Right forelimb (tissue), 1 donor: ENCODE measurements at regions not wholly inside any gene's neighbourhood (a gene's known extent, or its start where the extent isn't known, plus 50 kb on each side); places are given as distances from the start of the nearest gene placed in this dataset.

ENCODE experiments used
- DNase-seq: peaks from one replicate; pipeline ENCODE4 v3.0.0-alpha.2; 2018

- no peak for DNase-seq
Measured at GRCh38 chr13:31930490-31930889, 101.1 kb upstream of the FRY start.

GRCh38 chr13:31930901-31931522 is 100.6 kb upstream of the FRY start:
- no peak for DNase-seq

DNA sequence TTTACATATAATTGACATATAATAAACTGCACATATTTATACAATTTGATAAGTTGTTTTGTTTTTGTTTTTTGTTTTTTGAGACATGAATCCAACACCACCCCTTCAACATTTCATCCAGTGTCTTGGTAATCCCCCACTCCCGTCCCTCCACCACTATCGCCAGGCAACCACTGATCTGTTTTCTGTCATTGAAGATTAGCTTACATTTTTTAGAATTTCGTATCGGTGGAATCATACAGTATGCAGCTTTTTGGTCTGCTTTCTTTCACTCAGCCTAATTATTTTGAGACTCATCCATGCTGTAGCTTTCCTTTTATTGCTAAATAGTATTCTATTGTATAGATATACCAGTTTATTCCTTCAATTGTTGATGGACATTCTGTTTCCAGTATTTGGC is 94.1 kb upstream of the FRY start:
- no peak for DNase-seq

- no peak for DNase-seq
Measured at GRCh38 chr13:31940076-31940475, 91.5 kb upstream of the FRY start.

DNA sequence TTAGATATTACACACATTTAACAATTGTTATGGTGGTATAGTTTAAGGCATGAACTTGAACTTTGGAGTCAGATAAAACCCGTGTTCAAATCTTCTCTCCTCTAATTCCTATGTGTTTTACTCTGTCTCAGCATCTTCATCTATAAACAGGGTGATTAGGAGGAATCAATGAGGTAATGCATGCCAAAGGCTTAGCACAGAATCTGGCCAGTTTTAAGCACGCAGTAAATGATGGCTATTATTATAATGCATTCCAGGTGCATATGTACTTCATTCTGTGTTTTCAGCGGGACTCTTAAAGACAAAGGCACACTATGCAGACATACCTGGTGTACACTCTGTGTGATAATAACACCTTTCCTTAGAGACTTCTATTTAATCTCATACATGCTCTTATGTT is 88.0 kb upstream of the FRY start:
- DNase-seq = no peak

GRCh38 chr13:31944262-31945160 is 87.1 kb upstream of the FRY start:
- DNase-seq = no peak

GRCh38 chr13:31945202-31945961 is 86.2 kb upstream of the FRY start:
- peak; percentile 75 for DNase-seq

DNA sequence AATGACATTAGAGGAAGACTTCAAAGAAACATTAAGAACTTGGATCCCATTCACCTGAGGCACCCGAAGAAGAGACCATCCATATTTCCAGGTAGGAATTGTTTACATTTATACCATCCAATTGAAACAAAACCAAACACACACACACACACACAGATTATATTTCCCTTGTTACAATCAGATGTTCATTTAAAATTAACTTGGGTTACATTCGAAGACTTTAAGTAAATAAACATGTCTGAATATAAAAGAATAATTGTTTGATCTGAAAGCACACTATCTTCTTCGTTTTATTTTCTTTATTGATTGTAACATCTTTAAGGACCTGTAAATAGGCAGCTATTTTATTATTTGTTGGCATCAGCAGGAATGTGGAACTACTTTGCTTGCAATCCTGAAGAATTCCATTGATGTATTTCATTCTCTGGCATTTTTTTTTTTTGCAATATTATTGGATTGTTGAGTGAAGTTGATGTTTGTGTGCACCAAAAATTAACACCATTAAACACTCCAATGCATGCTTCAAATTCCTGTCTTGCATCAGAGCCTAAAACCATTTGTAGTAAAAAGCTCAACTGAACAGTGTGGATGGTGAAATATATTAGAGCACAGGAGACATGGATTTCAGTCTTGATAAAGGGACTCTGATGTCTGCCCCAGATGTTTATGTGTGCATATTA is 85.3 kb upstream of the FRY start:
- DNase-seq = no peak

DNA sequence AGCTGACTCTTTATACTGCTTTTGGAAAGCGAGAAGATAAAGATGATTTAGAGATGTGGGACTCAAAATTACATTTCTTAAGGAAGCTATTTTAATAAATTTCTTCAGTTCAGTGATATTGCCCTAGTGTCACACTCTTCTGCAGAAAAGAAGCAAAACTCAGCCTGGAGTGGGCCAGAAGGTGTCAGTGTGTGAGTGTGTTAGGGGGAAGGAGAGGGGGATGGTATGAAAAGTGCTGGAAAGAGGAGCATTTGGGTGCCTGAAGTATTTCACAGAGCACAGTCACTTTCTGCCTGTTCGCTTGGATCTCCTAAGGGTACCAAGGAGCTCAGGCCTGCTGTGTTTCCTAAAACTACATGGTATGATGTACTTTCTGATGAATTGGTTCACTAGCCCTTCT is 84.5 kb upstream of the FRY start:
- DNase-seq = no peak

DNA sequence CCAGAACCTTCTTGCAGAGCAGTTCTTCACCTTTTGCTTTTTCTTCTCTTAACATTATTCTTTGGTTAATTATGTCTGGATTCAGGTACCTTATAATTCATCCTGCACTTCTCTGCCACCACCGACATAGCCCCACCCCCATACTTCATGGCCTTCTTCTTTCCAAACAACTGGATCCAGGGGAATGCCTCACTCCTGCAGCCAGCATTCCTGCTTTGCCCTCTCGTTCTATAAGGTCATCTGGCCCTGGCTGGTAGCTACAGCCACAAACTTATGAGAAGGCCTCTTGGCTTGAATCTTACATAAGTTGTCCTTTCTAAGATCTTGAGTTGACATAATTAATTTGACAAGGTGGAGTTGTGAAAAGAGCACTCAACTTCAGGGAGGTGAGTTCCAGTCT is 84.1 kb upstream of the FRY start:
- no peak for DNase-seq

DNA sequence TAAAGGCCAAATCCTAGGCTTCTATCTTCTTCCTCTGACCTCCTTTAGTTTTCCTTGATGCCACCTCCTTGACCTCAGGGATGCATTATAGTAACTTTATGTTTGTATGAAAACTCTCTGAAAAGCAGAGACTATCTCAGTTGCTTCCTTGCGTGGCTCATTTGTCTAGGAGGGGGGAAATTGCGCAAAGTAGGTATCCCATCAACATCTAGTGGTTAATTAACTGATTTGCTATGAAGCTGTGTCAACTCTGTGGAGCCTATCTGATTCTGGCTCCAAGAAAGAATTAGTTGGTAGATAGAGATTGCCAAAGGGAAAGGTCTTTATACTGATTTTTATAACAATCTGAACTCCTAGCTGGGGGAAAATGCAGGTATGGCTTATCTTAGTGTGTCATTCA is 82.1 kb upstream of the FRY start:
- DNase-seq = no peak

DNA sequence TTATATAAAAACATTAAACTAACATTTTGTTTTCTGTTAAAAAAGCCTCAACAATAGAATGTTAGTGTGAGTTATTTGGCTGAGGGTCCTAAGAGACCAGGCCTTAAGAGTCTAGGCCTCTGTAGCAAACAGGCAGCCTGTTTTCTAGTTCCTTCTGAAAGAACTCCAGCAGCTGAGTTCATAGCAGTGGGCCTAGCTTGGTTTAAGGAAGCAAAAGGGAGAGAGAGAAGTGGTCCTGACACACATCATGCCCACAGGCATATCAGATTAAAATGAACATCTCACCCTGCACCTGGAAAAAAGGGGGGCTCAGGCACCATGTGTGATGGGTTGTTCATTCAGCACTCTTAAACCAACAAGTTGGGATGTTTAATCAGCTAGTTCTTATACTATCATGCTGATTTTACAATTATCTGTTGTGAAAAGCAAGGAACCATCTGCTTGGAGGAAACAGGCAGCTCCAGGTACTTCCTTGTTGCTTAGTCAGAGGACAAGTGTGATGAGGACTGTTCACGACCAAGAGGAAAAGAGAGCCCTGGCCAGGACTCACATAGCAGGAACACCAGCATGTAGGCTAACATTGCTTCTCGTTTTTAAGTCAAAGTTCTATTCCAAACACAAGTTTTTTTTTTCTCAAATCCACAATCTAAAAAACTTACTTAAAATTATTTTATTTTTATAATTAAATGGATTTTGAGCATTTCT is 81.3 kb upstream of the FRY start:
- DNase-seq = no peak

DNA sequence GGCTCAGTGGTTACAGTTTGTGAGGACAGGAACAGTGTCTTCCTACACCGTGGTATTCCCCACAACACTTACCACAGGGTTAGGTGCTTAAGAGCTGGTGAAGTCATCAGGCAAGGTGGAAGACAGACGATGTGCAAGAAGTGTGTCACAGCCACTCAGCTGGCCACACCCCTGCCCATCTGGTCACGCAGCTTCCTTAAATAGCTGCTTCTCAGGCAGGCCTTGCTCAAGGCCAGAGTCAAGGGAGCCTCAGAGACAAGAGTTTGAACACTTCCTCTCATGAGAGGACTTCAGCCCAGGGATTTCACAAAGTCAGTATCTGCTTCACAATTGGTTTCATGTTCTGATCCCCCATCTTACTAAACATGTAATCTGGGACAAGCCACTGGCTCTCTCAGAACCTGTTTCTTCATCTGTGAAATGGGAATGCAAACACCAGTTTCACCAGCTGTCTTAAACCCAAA is 80.3 kb upstream of the FRY start:
- no peak for DNase-seq

DNA sequence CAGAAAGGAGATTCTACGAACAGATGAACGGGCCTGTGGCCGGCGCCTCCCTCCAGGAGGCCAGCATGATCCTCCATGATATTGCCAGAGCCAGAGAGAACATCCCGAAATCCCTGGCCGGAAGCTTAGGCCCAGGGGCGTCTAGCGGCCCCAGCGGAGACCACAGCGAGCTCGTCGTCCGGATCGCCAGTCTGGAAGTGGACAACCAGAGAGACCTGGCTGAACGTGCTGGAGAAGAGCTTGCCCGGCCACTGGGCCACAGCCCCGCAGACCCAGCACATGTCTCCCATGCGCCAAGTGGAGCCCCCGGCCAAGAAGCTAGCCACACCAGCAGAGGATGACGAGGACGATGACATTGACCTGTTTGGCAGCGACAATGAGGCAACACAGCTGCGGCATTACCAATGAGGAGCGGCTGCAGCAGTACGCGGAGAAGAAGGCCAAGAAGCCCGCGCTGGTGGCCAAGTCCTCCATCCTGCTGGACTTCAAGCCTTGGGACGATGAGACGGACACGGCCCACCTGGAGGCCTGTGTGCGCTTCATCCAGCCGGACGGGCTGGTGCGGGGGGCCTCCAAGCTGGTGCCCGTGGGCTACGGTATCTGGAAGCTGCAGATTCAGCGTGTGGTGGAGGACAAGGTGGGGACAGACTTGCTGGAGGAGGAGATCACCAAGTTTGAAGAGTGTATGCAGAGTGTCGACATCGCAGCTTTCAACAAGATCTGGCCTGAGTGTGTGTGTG is 78.8 kb upstream of the FRY start:
- DNase-seq = no peak

- DNase-seq = no peak
Measured at GRCh38 chr13:31955101-31955500, 76.5 kb upstream of the FRY start.

DNA sequence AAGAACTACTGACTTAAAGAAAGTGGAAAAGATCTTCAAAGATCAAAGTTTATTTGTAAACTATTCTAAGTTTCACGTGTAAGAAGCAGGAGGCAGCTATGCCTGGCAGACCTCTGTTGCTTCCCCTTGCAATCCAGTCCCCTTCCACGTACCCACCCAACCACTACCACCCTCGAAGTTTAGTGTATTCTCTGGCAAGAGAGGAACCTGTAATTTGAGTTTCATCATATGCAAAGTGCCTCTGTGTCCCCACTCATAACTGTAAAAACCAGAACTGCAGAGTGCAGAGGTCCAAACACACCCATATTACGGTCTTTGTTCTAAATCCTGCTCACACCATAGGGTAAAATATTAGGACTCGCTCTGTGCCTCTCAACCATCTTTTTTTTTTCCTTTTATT is 75.8 kb upstream of the FRY start:
- no peak for DNase-seq

DNA sequence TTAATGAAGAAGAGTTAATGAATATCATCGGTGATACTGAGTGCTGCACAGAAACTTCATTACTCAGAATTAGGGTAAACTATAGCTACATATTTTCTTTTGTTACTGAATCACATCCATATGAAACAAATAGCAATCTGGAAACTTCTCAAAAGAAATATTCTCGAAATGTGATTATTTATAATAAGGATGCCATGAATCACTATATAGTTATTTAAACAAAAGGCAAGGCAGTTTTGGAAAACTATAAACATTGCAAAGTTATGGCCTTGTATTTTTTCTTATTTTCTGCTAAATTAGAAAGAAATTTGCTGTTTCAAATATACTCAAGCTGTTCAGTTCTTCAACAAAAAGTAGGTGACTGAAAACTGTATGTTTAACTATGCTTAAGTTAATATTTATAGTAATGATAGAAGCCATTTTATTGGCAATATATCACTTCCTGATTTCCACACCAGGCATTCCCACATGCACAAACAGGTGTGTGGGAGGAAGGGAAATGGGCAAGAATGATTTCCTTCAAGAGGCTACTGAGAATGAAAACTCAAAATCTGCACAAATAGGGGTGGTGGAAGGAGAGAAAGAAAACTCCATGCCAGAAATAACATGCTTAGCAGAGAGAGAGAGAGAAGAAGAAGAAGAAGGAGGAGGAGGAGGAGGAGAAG is 74.5 kb upstream of the FRY start:
- no peak for DNase-seq

DNA sequence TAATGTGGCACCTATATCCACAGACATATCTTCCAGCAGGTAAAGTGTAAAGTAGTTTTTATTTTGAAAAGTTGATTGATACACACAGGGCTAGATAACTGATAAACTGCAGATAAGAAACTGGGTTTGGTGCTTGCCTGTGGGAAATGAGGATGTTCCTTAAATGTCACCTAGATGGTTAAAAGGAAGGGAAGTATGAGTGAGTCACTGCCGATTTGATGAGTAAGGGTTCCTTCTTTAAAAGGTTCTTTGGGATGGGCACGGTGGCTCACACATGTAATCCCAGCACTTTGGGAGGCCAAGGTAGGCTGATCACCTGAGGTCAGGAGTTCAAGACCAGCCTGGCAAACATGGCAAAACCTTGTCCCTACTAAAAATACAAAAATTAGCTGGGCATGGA is 73.8 kb upstream of the FRY start:
- DNase-seq = no peak

DNA sequence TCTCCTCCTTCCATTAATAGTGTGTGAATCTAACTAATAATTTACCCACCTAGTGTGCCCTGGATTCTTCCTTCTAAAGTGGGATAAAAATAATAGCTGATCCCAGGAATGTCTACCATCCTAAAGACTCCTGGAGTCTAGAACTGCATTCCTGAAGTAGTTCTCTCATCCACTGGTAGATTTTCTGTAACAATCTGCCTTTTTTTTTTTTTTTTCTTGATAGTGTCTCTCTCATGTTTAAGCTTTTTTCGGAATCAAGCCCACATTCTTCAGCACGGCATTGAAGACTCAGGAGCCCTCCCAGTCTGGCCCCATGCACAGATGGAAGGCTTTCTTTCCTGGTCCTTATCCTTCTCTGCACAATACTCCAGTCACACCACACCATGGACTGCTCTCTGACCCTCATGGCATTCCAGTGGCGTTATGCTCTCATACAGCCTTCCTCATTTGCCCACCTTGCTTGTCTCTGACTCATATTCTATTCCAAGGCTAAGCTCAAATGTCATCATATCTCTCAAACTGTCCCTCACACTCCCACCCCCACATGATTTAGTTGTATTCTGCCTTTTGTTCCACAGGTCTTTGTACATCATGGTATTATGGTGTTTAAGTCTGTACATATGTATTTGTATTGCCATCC is 68.7 kb upstream of the FRY start:
- no peak for DNase-seq

- DNase-seq = no peak
Measured at GRCh38 chr13:31963631-31964030, 67.9 kb upstream of the FRY start.

GRCh38 chr13:31964168-31964567 is 67.4 kb upstream of the FRY start:
- no peak for DNase-seq
